Vagina (tissue), 2 donors: ENCODE measurements at regions not wholly inside any gene's neighbourhood (a gene's known extent, or its start where the extent isn't known, plus 50 kb on each side); places are given as distances from the start of the nearest gene placed in this dataset.

Experiments
- POLR2A ChIP-seq, 2 donors: fragments of 450-650 bp; IDR thresholded peaks; one replicate each; pipeline ENCODE4 v1.6.1; 2017; ENCODE audit warnings: antibody characterized with exemption in 2 of 2, mild to moderate bottlenecking in 2 of 2, moderate library complexity in 2 of 2
- POLR2AphosphoS5 ChIP-seq, 2 donors: sonication (generic); formaldehyde crosslinking; IDR thresholded peaks; one replicate each; pipeline ENCODE4 v1.9.0; 2017; ENCODE audit warnings: antibody characterized with exemption in 2 of 2, mild to moderate bottlenecking in 2 of 2, low read depth in 1 of 2; ENCODE audit not compliant: insufficient read depth in 1 of 2
- TF ChIP-seq, protein P1 (sequence below), 3 experiments: fragments of 450-650 bp in 2 of 3; fragments of 200-600 bp in 1 of 3; sonication (generic) in 1 of 3; IDR thresholded peaks; one replicate each; pipeline ENCODE4 v1.5.1; 2017 to 2019; ENCODE audit warnings: antibody characterized with exemption in 3 of 3, mild to moderate bottlenecking in 2 of 3, moderate library complexity in 2 of 3

DNA sequence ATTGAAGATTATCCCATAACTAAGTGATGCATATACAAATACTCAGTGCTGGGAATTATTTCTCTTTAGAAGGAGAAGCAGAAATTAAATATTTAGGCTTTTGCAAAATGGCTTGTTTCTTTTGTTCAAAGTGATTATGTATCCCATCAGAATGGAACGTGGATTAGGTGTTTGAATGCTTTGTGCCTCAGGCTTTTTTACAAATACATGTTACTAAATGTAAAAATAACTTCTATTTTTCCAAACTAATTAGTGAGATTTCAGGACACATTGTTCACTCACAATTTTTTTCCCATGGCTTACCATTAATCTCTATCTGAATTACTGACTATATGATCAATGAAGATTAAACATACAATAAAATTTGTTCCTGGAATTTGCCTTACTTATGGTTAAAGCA is 925.9 kb upstream of the CITED2 start:
- TF ChIP-seq, protein P1, sequence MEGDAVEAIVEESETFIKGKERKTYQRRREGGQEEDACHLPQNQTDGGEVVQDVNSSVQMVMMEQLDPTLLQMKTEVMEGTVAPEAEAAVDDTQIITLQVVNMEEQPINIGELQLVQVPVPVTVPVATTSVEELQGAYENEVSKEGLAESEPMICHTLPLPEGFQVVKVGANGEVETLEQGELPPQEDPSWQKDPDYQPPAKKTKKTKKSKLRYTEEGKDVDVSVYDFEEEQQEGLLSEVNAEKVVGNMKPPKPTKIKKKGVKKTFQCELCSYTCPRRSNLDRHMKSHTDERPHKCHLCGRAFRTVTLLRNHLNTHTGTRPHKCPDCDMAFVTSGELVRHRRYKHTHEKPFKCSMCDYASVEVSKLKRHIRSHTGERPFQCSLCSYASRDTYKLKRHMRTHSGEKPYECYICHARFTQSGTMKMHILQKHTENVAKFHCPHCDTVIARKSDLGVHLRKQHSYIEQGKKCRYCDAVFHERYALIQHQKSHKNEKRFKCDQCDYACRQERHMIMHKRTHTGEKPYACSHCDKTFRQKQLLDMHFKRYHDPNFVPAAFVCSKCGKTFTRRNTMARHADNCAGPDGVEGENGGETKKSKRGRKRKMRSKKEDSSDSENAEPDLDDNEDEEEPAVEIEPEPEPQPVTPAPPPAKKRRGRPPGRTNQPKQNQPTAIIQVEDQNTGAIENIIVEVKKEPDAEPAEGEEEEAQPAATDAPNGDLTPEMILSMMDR (IDR thresholded peaks at IDR 0.05): no peak
- TF ChIP-seq POLR2A (IDR thresholded peaks at IDR 0.05) (no peak), POLR2AphosphoS5 (IDR thresholded peaks at IDR 0.05; ENCODE audit: insufficient read depth in 1 of 2, low read depth in 1 of 2) (no peak)
